Liver (tissue), 8 donors: ENCODE measurements at regions not wholly inside any gene's neighbourhood (a gene's known extent, or its start where the extent isn't known, plus 50 kb on each side); places are given as distances from the start of the nearest gene placed in this dataset.

ENCODE experiments used
- DNase-seq: peaks from one replicate; pipeline ENCODE4 v3.0.0-alpha.2; 2017; ENCODE audit warnings: low spot score
- H3K27ac ChIP-seq, 2 donors: one replicate each; pipeline ENCODE4 v1.7.0; 2013; ENCODE audit warnings: inconsistent platforms in 2 of 2, low read length in 2 of 2, control low read depth in 1 of 2, low read depth in 1 of 2, mild to moderate bottlenecking in 1 of 2
- H3K27me3 ChIP-seq, 4 donors: one replicate each; pipeline versions ENCODE4 v1.6.1 to v1.7.0; 2013; ENCODE audit warnings: low read length in 3 of 4, inconsistent platforms in 1 of 4, mild to moderate bottlenecking in 1 of 4, moderate library complexity in 1 of 4; ENCODE audit not compliant: control insufficient read depth in 4 of 4, insufficient read depth in 4 of 4
- H3K36me3 ChIP-seq, 4 donors: one replicate each; pipeline versions ENCODE4 v1.6.1 to v1.7.0; 2013; ENCODE audit warnings: low read length in 3 of 4, mild to moderate bottlenecking in 3 of 4, low read depth in 1 of 4, moderate library complexity in 1 of 4; ENCODE audit not compliant: control insufficient read depth in 4 of 4, insufficient read depth in 3 of 4
- H3K4me1 ChIP-seq, 4 donors: one replicate each; pipeline versions ENCODE4 v1.6.1 to v1.7.0; 2013; ENCODE audit warnings: low read length in 3 of 4, mild to moderate bottlenecking in 3 of 4, moderate library complexity in 1 of 4; ENCODE audit not compliant: control insufficient read depth in 4 of 4, insufficient read depth in 4 of 4
- H3K4me3 ChIP-seq, 3 donors: one replicate each; pipeline versions ENCODE4 v1.6.1 to v1.7.0; 2013; ENCODE audit warnings: low read length in 3 of 3, control low read depth in 1 of 3, low read depth in 1 of 3, mild to moderate bottlenecking in 1 of 3
- H3K9ac ChIP-seq, 2 donors: one replicate each; pipeline ENCODE4 v1.7.0; 2013; ENCODE audit warnings: low read length in 2 of 2, mild to moderate bottlenecking in 2 of 2, moderate library complexity in 2 of 2, control low read depth in 1 of 2, low read depth in 1 of 2
- H3K9me3 ChIP-seq, 4 donors: one replicate each; pipeline versions ENCODE4 v1.6.1 to v1.7.0; 2013; ENCODE audit warnings: low read length in 3 of 4; ENCODE audit not compliant: control insufficient read depth in 4 of 4
- EGR1 ChIP-seq, 2 donors: IDR thresholded peaks; 2 replicates each; pipeline ENCODE4 v1.6.1; 2016 to 2018; ENCODE audit warnings: antibody characterized with exemption in 2 of 2, low read depth in 2 of 2
- FOXA1 ChIP-seq: IDR thresholded peaks from 2 replicates; pipeline ENCODE4 v1.6.1; 2016; ENCODE audit warnings: antibody characterized with exemption
- FOXA2 ChIP-seq: IDR thresholded peaks from 2 replicates; pipeline ENCODE4 v1.6.1; 2016; ENCODE audit warnings: antibody characterized with exemption
- GABPA ChIP-seq, 2 donors: IDR thresholded peaks in 1 of 2; conservative IDR thresholded peaks in 1 of 2; 2 replicates each; pipeline ENCODE4 v1.6.1; 2016; ENCODE audit warnings: antibody characterized with exemption in 2 of 2, mild to moderate bottlenecking in 1 of 2, moderate library complexity in 1 of 2
- HNF4A ChIP-seq, 2 donors: conservative IDR thresholded peaks; 2 replicates each; pipeline ENCODE4 v1.6.1; 2016; ENCODE audit warnings: antibody characterized with exemption in 2 of 2, mild to moderate bottlenecking in 2 of 2
- HNF4G ChIP-seq: IDR thresholded peaks from 2 replicates; pipeline ENCODE4 v1.6.1; 2016; ENCODE audit warnings: antibody characterized with exemption
- JUND ChIP-seq, 2 donors: IDR thresholded peaks; 2 replicates each; pipeline ENCODE4 v1.6.1; 2016; ENCODE audit warnings: antibody characterized with exemption in 2 of 2
- NR2F2 ChIP-seq: IDR thresholded peaks from 2 replicates; pipeline ENCODE4 v1.6.1; 2016; ENCODE audit warnings: antibody characterized with exemption
- RAD21 ChIP-seq, 2 donors: IDR thresholded peaks; 2 replicates each; pipeline ENCODE4 v1.6.1; 2016; ENCODE audit warnings: antibody characterized with exemption in 2 of 2, mild to moderate bottlenecking in 2 of 2
- RXRA ChIP-seq, 2 donors: IDR thresholded peaks; 2 replicates each; pipeline ENCODE4 v1.6.1; 2017 to 2018; ENCODE audit warnings: antibody characterized with exemption in 2 of 2, mild to moderate bottlenecking in 1 of 2
- SP1 ChIP-seq: IDR thresholded peaks from 2 replicates; pipeline ENCODE4 v1.6.1; 2018; ENCODE audit warnings: antibody characterized with exemption, mild to moderate bottlenecking
- TAF1 ChIP-seq: conservative IDR thresholded peaks from 2 replicates; pipeline ENCODE4 v1.6.1; 2016; ENCODE audit warnings: antibody characterized with exemption, mild to moderate bottlenecking
- YY1 ChIP-seq: IDR thresholded peaks from 2 replicates; pipeline ENCODE4 v1.6.1; 2016; ENCODE audit warnings: antibody characterized with exemption, mild to moderate bottlenecking
- WGBS: extraction: QIAGEN DNeasy Blood & Tissue Kit; methylation state at CpG from one replicate; pipeline ENCODE4 v1.1.7; 2013; 5-methylcytosine and 5-hydroxymethylcytosine counted together
- TF ChIP-seq, protein P1 (sequence below): IDR thresholded peaks from 2 replicates; pipeline ENCODE4 v1.6.1; 2016; ENCODE audit warnings: antibody characterized with exemption
- TF ChIP-seq, protein P2 (sequence below): IDR thresholded peaks from 2 replicates; pipeline ENCODE4 v1.6.1; 2016; ENCODE audit warnings: antibody characterized with exemption
- TF ChIP-seq, protein P3 (sequence below): IDR thresholded peaks from 2 replicates; pipeline ENCODE4 v1.6.1; 2016; ENCODE audit warnings: antibody characterized with exemption
- TF ChIP-seq, protein P4 (sequence below): IDR thresholded peaks from 2 replicates; pipeline ENCODE4 v1.6.1; 2016; ENCODE audit warnings: antibody characterized with exemption, mild to moderate bottlenecking
- TF ChIP-seq, protein P5 (sequence below): fragments of 150-350 bp; IDR thresholded peaks from 2 replicates; pipeline ENCODE4 v1.5.1; 2017; ENCODE audit warnings: improper control_type of control experiment, low read depth, low read length; ENCODE audit not compliant: missing input control
- donor health status: healthy.
- donor health status: healthy.
- donor health status: healthy.
- donor health status: healthy.
- donor health status: healthy.

DNA sequence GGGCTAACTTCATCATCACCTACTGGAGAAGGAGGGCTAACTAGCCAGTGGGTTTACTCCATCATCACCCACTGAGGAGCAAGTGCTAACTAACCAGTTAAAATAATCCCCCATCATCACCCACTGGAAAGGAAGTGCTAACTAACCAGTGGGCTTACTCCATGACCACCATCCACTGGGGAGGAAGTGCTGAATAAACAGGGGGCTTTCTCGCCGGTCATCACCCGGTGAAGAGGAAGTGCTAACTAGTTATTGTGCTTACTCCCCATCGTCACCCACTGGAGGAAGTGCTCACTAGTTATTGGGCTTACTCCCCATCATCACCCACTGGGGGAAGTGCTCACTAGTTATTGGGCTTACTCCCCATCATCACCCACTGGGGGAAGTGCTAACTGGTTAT lies 124.4 kb upstream of the SALL3 start:
- H3K27ac ChIP-seq, result no peak overlapping the region
- no peak for TF ChIP-seq RAD21 (IDR thresholded peaks at IDR 0.05)
- no peak for TF ChIP-seq EGR1 (IDR thresholded peaks at IDR 0.05; ENCODE audit: low read depth in 2 of 2)
- TF ChIP-seq, protein P1, sequence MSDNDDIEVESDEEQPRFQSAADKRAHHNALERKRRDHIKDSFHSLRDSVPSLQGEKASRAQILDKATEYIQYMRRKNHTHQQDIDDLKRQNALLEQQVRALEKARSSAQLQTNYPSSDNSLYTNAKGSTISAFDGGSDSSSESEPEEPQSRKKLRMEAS, result no peak
- TF ChIP-seq, protein P2, sequence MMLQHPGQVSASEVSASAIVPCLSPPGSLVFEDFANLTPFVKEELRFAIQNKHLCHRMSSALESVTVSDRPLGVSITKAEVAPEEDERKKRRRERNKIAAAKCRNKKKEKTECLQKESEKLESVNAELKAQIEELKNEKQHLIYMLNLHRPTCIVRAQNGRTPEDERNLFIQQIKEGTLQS, result no peak
- TF ChIP-seq GABPA (IDR thresholded peaks at IDR 0.05 in 1 of 2, conservative IDR thresholded peaks at IDR 0.05 in 1 of 2), result no peak
- TF ChIP-seq JUND (IDR thresholded peaks at IDR 0.05), result no peak
- no peak for TF ChIP-seq YY1
- TF ChIP-seq SP1, result no peak
- no peak for TF ChIP-seq FOXA1
- TF ChIP-seq HNF4G, result no peak
- no peak for TF ChIP-seq HNF4A (conservative IDR thresholded peaks at IDR 0.05)
- TF ChIP-seq, protein P3, sequence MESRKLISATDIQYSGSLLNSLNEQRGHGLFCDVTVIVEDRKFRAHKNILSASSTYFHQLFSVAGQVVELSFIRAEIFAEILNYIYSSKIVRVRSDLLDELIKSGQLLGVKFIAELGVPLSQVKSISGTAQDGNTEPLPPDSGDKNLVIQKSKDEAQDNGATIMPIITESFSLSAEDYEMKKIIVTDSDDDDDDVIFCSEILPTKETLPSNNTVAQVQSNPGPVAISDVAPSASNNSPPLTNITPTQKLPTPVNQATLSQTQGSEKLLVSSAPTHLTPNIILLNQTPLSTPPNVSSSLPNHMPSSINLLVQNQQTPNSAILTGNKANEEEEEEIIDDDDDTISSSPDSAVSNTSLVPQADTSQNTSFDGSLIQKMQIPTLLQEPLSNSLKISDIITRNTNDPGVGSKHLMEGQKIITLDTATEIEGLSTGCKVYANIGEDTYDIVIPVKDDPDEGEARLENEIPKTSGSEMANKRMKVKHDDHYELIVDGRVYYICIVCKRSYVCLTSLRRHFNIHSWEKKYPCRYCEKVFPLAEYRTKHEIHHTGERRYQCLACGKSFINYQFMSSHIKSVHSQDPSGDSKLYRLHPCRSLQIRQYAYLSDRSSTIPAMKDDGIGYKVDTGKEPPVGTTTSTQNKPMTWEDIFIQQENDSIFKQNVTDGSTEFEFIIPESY, result no peak
- TF ChIP-seq, protein P4, sequence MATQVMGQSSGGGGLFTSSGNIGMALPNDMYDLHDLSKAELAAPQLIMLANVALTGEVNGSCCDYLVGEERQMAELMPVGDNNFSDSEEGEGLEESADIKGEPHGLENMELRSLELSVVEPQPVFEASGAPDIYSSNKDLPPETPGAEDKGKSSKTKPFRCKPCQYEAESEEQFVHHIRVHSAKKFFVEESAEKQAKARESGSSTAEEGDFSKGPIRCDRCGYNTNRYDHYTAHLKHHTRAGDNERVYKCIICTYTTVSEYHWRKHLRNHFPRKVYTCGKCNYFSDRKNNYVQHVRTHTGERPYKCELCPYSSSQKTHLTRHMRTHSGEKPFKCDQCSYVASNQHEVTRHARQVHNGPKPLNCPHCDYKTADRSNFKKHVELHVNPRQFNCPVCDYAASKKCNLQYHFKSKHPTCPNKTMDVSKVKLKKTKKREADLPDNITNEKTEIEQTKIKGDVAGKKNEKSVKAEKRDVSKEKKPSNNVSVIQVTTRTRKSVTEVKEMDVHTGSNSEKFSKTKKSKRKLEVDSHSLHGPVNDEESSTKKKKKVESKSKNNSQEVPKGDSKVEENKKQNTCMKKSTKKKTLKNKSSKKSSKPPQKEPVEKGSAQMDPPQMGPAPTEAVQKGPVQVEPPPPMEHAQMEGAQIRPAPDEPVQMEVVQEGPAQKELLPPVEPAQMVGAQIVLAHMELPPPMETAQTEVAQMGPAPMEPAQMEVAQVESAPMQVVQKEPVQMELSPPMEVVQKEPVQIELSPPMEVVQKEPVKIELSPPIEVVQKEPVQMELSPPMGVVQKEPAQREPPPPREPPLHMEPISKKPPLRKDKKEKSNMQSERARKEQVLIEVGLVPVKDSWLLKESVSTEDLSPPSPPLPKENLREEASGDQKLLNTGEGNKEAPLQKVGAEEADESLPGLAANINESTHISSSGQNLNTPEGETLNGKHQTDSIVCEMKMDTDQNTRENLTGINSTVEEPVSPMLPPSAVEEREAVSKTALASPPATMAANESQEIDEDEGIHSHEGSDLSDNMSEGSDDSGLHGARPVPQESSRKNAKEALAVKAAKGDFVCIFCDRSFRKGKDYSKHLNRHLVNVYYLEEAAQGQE, result no peak
- no peak for TF ChIP-seq FOXA2
- no peak for DNase-seq
- H3K36me3 ChIP-seq, result no peaks in the 10 kb centered on the region
- no peak overlapping the region for H3K9ac ChIP-seq
- WGBS, result 62% methylated on average over 4 of the region's 4 CpGs
- no peak overlapping the region for H3K4me3 ChIP-seq
- H3K27me3 ChIP-seq, result peaks cover 0 to 6% (median 0%) of the 10 kb centered on the region in 4 donors
- H3K9me3 ChIP-seq, result peaks cover 0 to 7% (median 4%) of the 10 kb centered on the region in 4 donors
- H3K4me1 ChIP-seq, result no peaks in the 10 kb centered on the region

DNA sequence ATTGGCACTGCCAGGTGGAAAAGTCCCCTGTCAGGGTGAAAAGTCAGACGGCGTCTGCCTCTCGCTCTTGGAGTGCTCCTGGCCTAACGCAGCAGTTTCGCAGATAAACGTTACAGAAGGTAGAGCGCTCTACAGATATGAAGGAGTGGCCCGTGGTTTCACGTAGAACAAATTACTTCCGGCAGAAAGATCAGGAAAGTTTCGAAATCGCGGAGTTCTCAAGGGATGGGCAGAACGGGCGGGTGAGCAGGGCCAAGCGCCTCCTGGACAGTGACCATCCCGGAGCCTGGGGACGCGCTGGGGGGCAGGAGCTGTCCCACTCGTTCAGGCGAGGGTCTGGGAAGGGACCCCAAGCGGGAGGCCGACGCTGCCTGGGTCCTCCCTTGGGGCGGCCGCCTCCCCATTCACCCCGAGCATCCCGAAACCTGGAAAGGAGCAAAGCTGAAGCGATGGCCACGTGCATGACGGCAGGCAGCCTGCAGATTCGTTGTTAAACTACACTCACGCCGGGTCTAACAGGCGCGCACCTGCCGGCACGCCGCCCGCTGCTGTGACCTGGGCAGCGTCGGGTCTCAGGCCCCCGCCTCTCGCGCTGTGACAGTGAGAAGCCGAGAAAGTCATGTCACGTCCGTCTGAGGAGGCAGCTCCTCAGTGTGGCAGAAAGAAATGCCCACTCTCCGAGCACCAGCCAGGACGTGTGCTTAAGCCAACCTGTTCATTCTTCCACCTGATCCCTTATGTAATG lies 122.9 kb upstream of the SALL3 start:
- DNase-seq, result no peak
- 86% methylated on average over 50 of the region's 50 CpGs for WGBS
- TF ChIP-seq FOXA1 (no peak), HNF4G (no peak), HNF4A (conservative IDR thresholded peaks at IDR 0.05) (no peak), NR2F2 (no peak), EGR1 (IDR thresholded peaks at IDR 0.05; ENCODE audit: low read depth in 2 of 2) (no peak), RAD21 (IDR thresholded peaks at IDR 0.05) (no peak), TAF1 (no peak), JUND (IDR thresholded peaks at IDR 0.05) (no peak), RXRA (IDR thresholded peaks at IDR 0.05) (no peak), YY1 (no peak)
- TF ChIP-seq, protein P5, sequence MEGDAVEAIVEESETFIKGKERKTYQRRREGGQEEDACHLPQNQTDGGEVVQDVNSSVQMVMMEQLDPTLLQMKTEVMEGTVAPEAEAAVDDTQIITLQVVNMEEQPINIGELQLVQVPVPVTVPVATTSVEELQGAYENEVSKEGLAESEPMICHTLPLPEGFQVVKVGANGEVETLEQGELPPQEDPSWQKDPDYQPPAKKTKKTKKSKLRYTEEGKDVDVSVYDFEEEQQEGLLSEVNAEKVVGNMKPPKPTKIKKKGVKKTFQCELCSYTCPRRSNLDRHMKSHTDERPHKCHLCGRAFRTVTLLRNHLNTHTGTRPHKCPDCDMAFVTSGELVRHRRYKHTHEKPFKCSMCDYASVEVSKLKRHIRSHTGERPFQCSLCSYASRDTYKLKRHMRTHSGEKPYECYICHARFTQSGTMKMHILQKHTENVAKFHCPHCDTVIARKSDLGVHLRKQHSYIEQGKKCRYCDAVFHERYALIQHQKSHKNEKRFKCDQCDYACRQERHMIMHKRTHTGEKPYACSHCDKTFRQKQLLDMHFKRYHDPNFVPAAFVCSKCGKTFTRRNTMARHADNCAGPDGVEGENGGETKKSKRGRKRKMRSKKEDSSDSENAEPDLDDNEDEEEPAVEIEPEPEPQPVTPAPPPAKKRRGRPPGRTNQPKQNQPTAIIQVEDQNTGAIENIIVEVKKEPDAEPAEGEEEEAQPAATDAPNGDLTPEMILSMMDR, result no peak
- TF ChIP-seq, protein P3, result no peak
- TF ChIP-seq, protein P2, result no peak

More for the DNA sequence above, 122.9 kb upstream of the SALL3 start:
- no peak overlapping the region for H3K4me3 ChIP-seq
- no peak overlapping the region for H3K9ac ChIP-seq
- H3K27me3 ChIP-seq, result peaks cover 0 to 7% (median 0%) of the 10 kb centered on the region in 4 donors
- no peak overlapping the region for H3K27ac ChIP-seq
- H3K9me3 ChIP-seq, result peaks cover 0 to 5% (median under 1%) of the 10 kb centered on the region in 4 donors
- no peaks in the 10 kb centered on the region for H3K4me1 ChIP-seq
- no peaks in the 10 kb centered on the region for H3K36me3 ChIP-seq
